SU-DHL-6 (cell line): ENCODE measurements at regions not wholly inside any gene's neighbourhood (a gene's known extent, or its start where the extent isn't known, plus 50 kb on each side); places are given as distances from the start of the nearest gene placed in this dataset.

Source experiments
- H2AFZ ChIP-seq: fragments of 200-600 bp; sonication (generic); 2 replicates; pipeline ENCODE4 v1.6.1; 2014; ENCODE audit warnings: low read depth, mild to moderate bottlenecking, moderate library complexity, mixed read lengths, antibody characterized with exemption, low read length; ENCODE audit not compliant: severe bottlenecking
- H3F3A ChIP-seq: fragments of 200-600 bp; shearing (Covaris generic); 2 replicates; pipeline ENCODE4 v1.6.0; 2016; ENCODE audit warnings: antibody characterized with exemption, mild to moderate bottlenecking; ENCODE audit not compliant: insufficient read depth
- H3K27ac ChIP-seq: fragments of 200-600 bp; sonication (generic); 2 replicates; pipeline ENCODE4 v1.5.1; 2016; ENCODE audit warnings: low read depth, mild to moderate bottlenecking, low read length, moderate library complexity, mixed read lengths
- H3K27me3 ChIP-seq: fragments of 200-600 bp; sonication (generic), shearing (Covaris generic); 2 replicates; pipeline ENCODE4 v1.6.0; 2014; ENCODE audit warnings: mild to moderate bottlenecking, low read length
- H3K36me3 ChIP-seq: fragments of 200-600 bp; sonication (generic); 2 replicates; pipeline ENCODE4 v1.6.1; 2014; ENCODE audit warnings: mild to moderate bottlenecking, low read length, mixed read lengths
- H3K4me2 ChIP-seq: fragments of 300-600, 200-600 bp; shearing (Covaris generic), sonication (generic); 2 replicates; pipeline ENCODE4 v1.6.0; 2014; ENCODE audit warnings: low read length, low read depth, mild to moderate bottlenecking; ENCODE audit not compliant: poor library complexity, severe bottlenecking
- H3K4me3 ChIP-seq: fragments of 200-600 bp; sonication (generic); 2 replicates; pipeline ENCODE4 v1.5.1; 2014; ENCODE audit warnings: antibody characterized with exemption, low read length, mild to moderate bottlenecking, mixed read lengths; ENCODE audit not compliant: insufficient read depth, poor library complexity, severe bottlenecking
- H3K79me2 ChIP-seq: fragments of 200-600 bp; sonication (generic); 2 replicates; pipeline ENCODE4 v1.6.1; 2014; ENCODE audit warnings: mild to moderate bottlenecking, low read length, moderate library complexity; ENCODE audit not compliant: insufficient read depth
- H3K9ac ChIP-seq: fragments of 200-600 bp; sonication (generic); 2 replicates; pipeline ENCODE4 v1.7.0; 2014; ENCODE audit warnings: mild to moderate bottlenecking, low read length
- H3K9me2 ChIP-seq: fragments of 200-600 bp; sonication (generic); replicated peaks from 2 replicates; pipeline ENCODE4 v1.6.1; 2014; ENCODE audit warnings: low read length; ENCODE audit not compliant: insufficient read depth
- H3K9me3 ChIP-seq: fragments of 200-600 bp; sonication (generic); 2 replicates; pipeline ENCODE4 v1.6.1; 2014; ENCODE audit warnings: low read length, mixed read lengths; ENCODE audit not compliant: insufficient read depth
- H4K20me1 ChIP-seq: fragments of 200-600 bp; sonication (generic); 2 replicates; pipeline ENCODE4 v1.6.1; 2014; ENCODE audit warnings: low read depth, mild to moderate bottlenecking, antibody characterized with exemption, low read length, moderate library complexity, mixed read lengths
- EZH2phosphoT487 ChIP-seq: fragments of 200-600 bp; sonication (generic), shearing (Covaris generic); conservative IDR thresholded peaks from 2 replicates; pipeline ENCODE4 v1.6.1; 2018; ENCODE audit warnings: mild to moderate bottlenecking, antibody characterized with exemption, low read length, moderate library complexity, mixed read lengths
- TF ChIP-seq, protein P1 (sequence below): fragments of 200-600 bp; sonication (generic); IDR thresholded peaks from one replicate; pipeline ENCODE4 v1.5.1; 2017; ENCODE audit warnings: antibody characterized with exemption, mild to moderate bottlenecking, low read length, moderate library complexity; ENCODE audit not compliant: insufficient read depth, poor library complexity, severe bottlenecking

DNA sequence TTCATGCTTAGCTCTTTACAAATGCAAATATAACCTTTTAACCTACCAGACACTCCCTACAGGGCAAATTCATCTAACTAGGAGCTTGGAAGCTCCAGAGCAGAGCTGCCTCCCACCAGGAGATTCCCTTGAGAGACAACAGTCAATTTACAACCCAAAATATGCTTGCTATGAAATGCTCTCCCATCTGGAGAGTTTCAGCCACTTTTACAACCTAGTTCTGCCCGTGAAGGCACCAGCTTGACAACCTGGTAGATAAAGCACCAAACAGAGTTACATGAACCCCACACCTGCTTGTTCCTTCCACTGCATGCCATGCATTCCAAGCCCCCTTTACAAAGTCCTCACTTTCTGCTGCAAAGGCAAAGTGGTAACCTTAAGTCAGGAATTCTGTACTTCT lies 215.3 kb upstream of the KIF2B start:
- Histone ChIP-seq H3K9me3 (no peaks in the 10 kb centered on the region), H3K79me2 (no peaks in the 10 kb centered on the region), H3K27me3 (no peaks in the 10 kb centered on the region), H4K20me1 (no peaks in the 10 kb centered on the region), H3K27ac (no peak overlapping the region), H3K9ac (no peak overlapping the region), H3K4me2 (no peak overlapping the region), H3K9me2 (no peaks in the 10 kb centered on the region), H3F3A (no peaks in the 10 kb centered on the region), H3K4me3 (no peak overlapping the region), H3K36me3 (no peaks in the 10 kb centered on the region), H2AFZ (no peak overlapping the region)
- no peak for TF ChIP-seq EZH2phosphoT487
- TF ChIP-seq, protein P1, sequence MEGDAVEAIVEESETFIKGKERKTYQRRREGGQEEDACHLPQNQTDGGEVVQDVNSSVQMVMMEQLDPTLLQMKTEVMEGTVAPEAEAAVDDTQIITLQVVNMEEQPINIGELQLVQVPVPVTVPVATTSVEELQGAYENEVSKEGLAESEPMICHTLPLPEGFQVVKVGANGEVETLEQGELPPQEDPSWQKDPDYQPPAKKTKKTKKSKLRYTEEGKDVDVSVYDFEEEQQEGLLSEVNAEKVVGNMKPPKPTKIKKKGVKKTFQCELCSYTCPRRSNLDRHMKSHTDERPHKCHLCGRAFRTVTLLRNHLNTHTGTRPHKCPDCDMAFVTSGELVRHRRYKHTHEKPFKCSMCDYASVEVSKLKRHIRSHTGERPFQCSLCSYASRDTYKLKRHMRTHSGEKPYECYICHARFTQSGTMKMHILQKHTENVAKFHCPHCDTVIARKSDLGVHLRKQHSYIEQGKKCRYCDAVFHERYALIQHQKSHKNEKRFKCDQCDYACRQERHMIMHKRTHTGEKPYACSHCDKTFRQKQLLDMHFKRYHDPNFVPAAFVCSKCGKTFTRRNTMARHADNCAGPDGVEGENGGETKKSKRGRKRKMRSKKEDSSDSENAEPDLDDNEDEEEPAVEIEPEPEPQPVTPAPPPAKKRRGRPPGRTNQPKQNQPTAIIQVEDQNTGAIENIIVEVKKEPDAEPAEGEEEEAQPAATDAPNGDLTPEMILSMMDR: no peak

GRCh38 chr17:53588317-53588716 lies 234.4 kb upstream of the KIF2B start:
- Histone ChIP-seq H3K79me2 (no peaks in the 10 kb centered on the region), H3F3A (no peaks in the 10 kb centered on the region), H3K36me3 (no peaks in the 10 kb centered on the region), H3K9ac (no peak overlapping the region), H3K27ac (no peak overlapping the region), H3K9me2 (no peaks in the 10 kb centered on the region), H3K4me2 (no peak overlapping the region), H3K9me3 (no peaks in the 10 kb centered on the region), H3K27me3 (no peaks in the 10 kb centered on the region), H4K20me1 (no peaks in the 10 kb centered on the region), H2AFZ (no peak overlapping the region), H3K4me3 (no peak overlapping the region)
- TF ChIP-seq EZH2phosphoT487: no peak
- TF ChIP-seq, protein P1: no peak

DNA sequence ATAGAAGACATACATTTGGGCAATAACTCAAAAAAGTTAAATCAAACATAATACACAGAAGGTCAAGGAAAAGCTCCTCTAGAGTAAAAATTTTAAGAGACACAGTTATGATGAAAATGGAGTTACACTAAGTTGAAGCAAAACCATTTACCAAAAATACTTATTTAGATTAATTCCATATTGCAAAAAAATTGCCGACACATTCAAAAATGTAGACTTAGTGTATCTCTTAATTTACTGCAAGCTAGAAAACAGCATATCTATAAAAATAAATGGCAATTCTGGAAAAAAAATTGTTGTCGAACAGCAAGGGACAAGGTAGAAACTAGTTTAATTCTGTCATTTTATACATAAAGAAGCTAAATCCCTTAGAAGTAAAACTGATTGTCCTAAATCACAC lies 248.7 kb upstream of the KIF2B start:
- TF ChIP-seq, protein P1: no peak
- TF ChIP-seq EZH2phosphoT487: no peak
- no peak overlapping the region for H2AFZ ChIP-seq
- H3K9ac ChIP-seq: no peak overlapping the region
- H3K4me2 ChIP-seq: no peak overlapping the region
- H3F3A ChIP-seq: no peaks in the 10 kb centered on the region
- H3K9me3 ChIP-seq: no peaks in the 10 kb centered on the region
- H3K36me3 ChIP-seq: no peaks in the 10 kb centered on the region
- H3K4me3 ChIP-seq: no peak overlapping the region
- no peaks in the 10 kb centered on the region for H3K9me2 ChIP-seq
- no peak overlapping the region for H3K27ac ChIP-seq
- H4K20me1 ChIP-seq: no peaks in the 10 kb centered on the region
- no peaks in the 10 kb centered on the region for H3K27me3 ChIP-seq
- no peaks in the 10 kb centered on the region for H3K79me2 ChIP-seq

GRCh38 chr17:53571342-53571741 lies 251.4 kb upstream of the KIF2B start:
- no peak overlapping the region for H2AFZ ChIP-seq
- H3K9me2 ChIP-seq: no peaks in the 10 kb centered on the region
- no peak overlapping the region for H3K27ac ChIP-seq
- TF ChIP-seq EZH2phosphoT487: no peak
- TF ChIP-seq, protein P1: no peak
- no peak overlapping the region for H3K9ac ChIP-seq
- H3K4me3 ChIP-seq: no peak overlapping the region
- no peaks in the 10 kb centered on the region for H3K36me3 ChIP-seq
- H3K27me3 ChIP-seq: no peaks in the 10 kb centered on the region
- no peaks in the 10 kb centered on the region for H4K20me1 ChIP-seq
- no peaks in the 10 kb centered on the region for H3K9me3 ChIP-seq
- no peaks in the 10 kb centered on the region for H3K79me2 ChIP-seq
- no peaks in the 10 kb centered on the region for H3F3A ChIP-seq
- no peak overlapping the region for H3K4me2 ChIP-seq
